Mesenchymal stem cell (in vitro differentiated cells and primary cell): ENCODE measurements at regions not wholly inside any gene's neighbourhood (a gene's known extent, or its start where the extent isn't known, plus 50 kb on each side); places are given as distances from the start of the nearest gene placed in this dataset.

ENCODE experiments used
- DNase-seq: peaks from one replicate; pipeline ENCODE4 v3.0.0-alpha.2; 2013
- H2AFZ ChIP-seq: one replicate; pipeline ENCODE4 v1.6.1; 2013; ENCODE audit warnings: low read depth, mild to moderate bottlenecking, control low read depth, inconsistent platforms, low read length, moderate library complexity
- H2AK5ac ChIP-seq: 2 replicates; pipeline ENCODE4 v1.6.1; 2013; ENCODE audit warnings: low read length, moderate library complexity, mild to moderate bottlenecking, inconsistent platforms; ENCODE audit not compliant: severe bottlenecking
- H2BK120ac ChIP-seq: one replicate; pipeline ENCODE4 v1.6.1; 2013; ENCODE audit warnings: low read depth, mild to moderate bottlenecking, inconsistent platforms, low read length, moderate library complexity
- H2BK12ac ChIP-seq, 2 experiments: one replicate each; pipeline ENCODE4 v1.6.1; 2013; ENCODE audit warnings: inconsistent platforms in 2 of 2, low read length in 2 of 2, mild to moderate bottlenecking in 2 of 2, moderate library complexity in 2 of 2, control low read depth in 1 of 2
- H2BK15ac ChIP-seq: one replicate; pipeline ENCODE4 v1.6.1; 2013; ENCODE audit warnings: mild to moderate bottlenecking, low read depth, inconsistent platforms; ENCODE audit not compliant: poor library complexity, severe bottlenecking
- H2BK5ac ChIP-seq: 2 replicates; pipeline ENCODE4 v1.6.1; 2013; ENCODE audit warnings: low read depth, mild to moderate bottlenecking, low read length, control low read depth, inconsistent platforms; ENCODE audit not compliant: poor library complexity, severe bottlenecking
- H3K14ac ChIP-seq, 2 experiments: one replicate each; pipeline ENCODE4 v1.6.1; 2013; ENCODE audit warnings: inconsistent platforms in 2 of 2, low read length in 2 of 2, control low read depth in 1 of 2, mild to moderate bottlenecking in 1 of 2, moderate library complexity in 1 of 2
- H3K18ac ChIP-seq, 2 experiments: one replicate each; pipeline ENCODE4 v1.6.1; 2013; ENCODE audit warnings: inconsistent platforms in 2 of 2, low read length in 2 of 2, control low read depth in 1 of 2, low read depth in 1 of 2, mild to moderate bottlenecking in 1 of 2
- H3K23ac ChIP-seq, 2 experiments: one replicate each; pipeline ENCODE4 v1.6.1; 2013; ENCODE audit warnings: inconsistent platforms in 2 of 2, low read length in 2 of 2, mild to moderate bottlenecking in 2 of 2, moderate library complexity in 2 of 2, control low read depth in 1 of 2
- H3K27ac ChIP-seq: 2 replicates; pipeline ENCODE4 v1.5.1; 2013; ENCODE audit warnings: mild to moderate bottlenecking, moderate library complexity, low read length, control low read depth, inconsistent platforms; ENCODE audit not compliant: poor library complexity, severe bottlenecking
- H3K27me3 ChIP-seq, 2 experiments: 2 replicates each; pipeline versions ENCODE4 v1.6.1 to v1.7.0; 2013; ENCODE audit warnings: low read length in 2 of 2, mild to moderate bottlenecking in 2 of 2, moderate library complexity in 2 of 2, control low read depth in 1 of 2, inconsistent platforms in 1 of 2; ENCODE audit not compliant: control insufficient read depth in 1 of 2, insufficient read depth in 1 of 2
- H3K36me3 ChIP-seq, 2 experiments: 2 replicates each; pipeline versions ENCODE4 v1.6.1 to v1.7.0; 2013; ENCODE audit warnings: low read length in 2 of 2, control low read depth in 1 of 2, inconsistent platforms in 1 of 2, low read depth in 1 of 2, mild to moderate bottlenecking in 1 of 2; ENCODE audit not compliant: insufficient read depth in 2 of 2, control insufficient read depth in 1 of 2
- H3K4ac ChIP-seq, 2 experiments: one replicate each; pipeline ENCODE4 v1.6.1; 2013; ENCODE audit warnings: inconsistent platforms in 2 of 2, low read length in 2 of 2, mild to moderate bottlenecking in 2 of 2, moderate library complexity in 2 of 2, control low read depth in 1 of 2, low read depth in 1 of 2
- H3K4me1 ChIP-seq: 2 replicates; pipeline ENCODE4 v1.6.1; 2013; ENCODE audit warnings: low read depth, low read length, control low read depth; ENCODE audit not compliant: control insufficient read depth, insufficient read depth
- H3K4me2 ChIP-seq: 2 replicates; pipeline ENCODE4 v1.6.1; 2013; ENCODE audit warnings: low read length, mild to moderate bottlenecking, inconsistent platforms; ENCODE audit not compliant: poor library complexity, severe bottlenecking
- H3K4me3 ChIP-seq, 2 experiments: 2 replicates each; pipeline versions ENCODE4 v1.5.1 to v1.7.0; 2013; ENCODE audit warnings: low read length in 2 of 2, mild to moderate bottlenecking in 2 of 2, control low read depth in 1 of 2, low read depth in 1 of 2; ENCODE audit not compliant: insufficient read depth in 1 of 2
- H3K79me1 ChIP-seq: replicated peaks from 2 replicates; pipeline ENCODE4 v1.6.1; 2013; ENCODE audit warnings: mild to moderate bottlenecking, control low read depth, low read length, inconsistent platforms; ENCODE audit not compliant: poor library complexity, severe bottlenecking
- H3K9ac ChIP-seq: 2 replicates; pipeline ENCODE4 v1.7.0; 2013; ENCODE audit warnings: mild to moderate bottlenecking, low read length, moderate library complexity
- H3K9me3 ChIP-seq: 2 replicates; pipeline ENCODE4 v1.7.0; 2013; ENCODE audit warnings: mild to moderate bottlenecking, low read length; ENCODE audit not compliant: control insufficient read depth
- H4K8ac ChIP-seq: one replicate; pipeline ENCODE4 v1.6.1; 2013; ENCODE audit warnings: inconsistent platforms, mild to moderate bottlenecking, low read length, moderate library complexity
- H4K91ac ChIP-seq: one replicate; pipeline ENCODE4 v1.6.1; 2013; ENCODE audit warnings: mild to moderate bottlenecking, low read length, inconsistent platforms
- WGBS: methylation state at CpG from one replicate; pipeline ENCODE4 v1.1.7; 2013; ENCODE audit warnings: mixed read lengths; 5-methylcytosine and 5-hydroxymethylcytosine counted together

DNA sequence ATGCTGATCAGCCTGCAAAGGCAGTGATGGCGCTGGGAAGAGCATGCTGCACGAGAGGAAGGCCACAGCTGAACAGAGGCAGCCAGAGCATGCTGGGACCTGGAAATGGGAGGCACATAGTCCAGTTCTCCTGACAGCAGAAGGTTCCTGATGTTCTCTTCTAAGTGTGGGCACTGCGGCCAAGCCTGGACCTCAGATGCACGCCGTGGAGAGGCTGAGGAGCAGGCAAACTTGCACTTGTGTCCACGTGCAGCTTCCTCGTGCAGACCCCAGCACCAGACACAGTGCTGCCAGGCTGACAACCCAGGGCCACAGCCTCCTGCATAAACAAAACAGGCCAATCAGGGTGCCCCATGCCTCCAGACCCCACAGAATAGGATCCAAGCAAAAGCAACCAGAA lies 93.5 kb upstream of the LANCL2 start:
- Histone ChIP-seq H3K4me3 (no peak overlapping the region), H3K9ac (no peak overlapping the region), H3K36me3 (no peaks in the 10 kb centered on the region), H2BK12ac (no peak overlapping the region), H3K27me3 (peaks cover 45 to 55% of the 10 kb centered on the region in 2 experiments), H3K79me1 (no peaks in the 10 kb centered on the region), H2BK15ac (no peak overlapping the region), H2BK120ac (no peak overlapping the region), H3K4me2 (no peak overlapping the region), H3K9me3 (no peaks in the 10 kb centered on the region), H3K4me1 (no peaks in the 10 kb centered on the region), H3K18ac (no peak overlapping the region), H3K14ac (no peak overlapping the region), H2AFZ (no peak overlapping the region), H3K23ac (no peak overlapping the region), H4K91ac (no peak overlapping the region), H3K4ac (no peak overlapping the region), H2AK5ac (no peak overlapping the region), H2BK5ac (no peak overlapping the region), H3K27ac (no peak overlapping the region), H4K8ac (no peak overlapping the region)
- DNase-seq, result no peak
- 88% methylated on average over 7 of the region's 7 CpGs for whole genome bisulfite sequencing

GRCh38 chr7:55272328-55272727 lies 92.8 kb upstream of the LANCL2 start:
- no peak for DNase-seq
- Histone ChIP-seq H2AFZ (no peak overlapping the region), H3K36me3 (no peaks in the 10 kb centered on the region), H4K8ac (no peak overlapping the region), H3K4me1 (no peaks in the 10 kb centered on the region), H3K4ac (no peak overlapping the region), H3K4me2 (no peak overlapping the region), H3K9me3 (no peaks in the 10 kb centered on the region), H2BK12ac (no peak overlapping the region), H3K79me1 (no peaks in the 10 kb centered on the region), H2AK5ac (no peak overlapping the region), H2BK120ac (no peak overlapping the region), H4K91ac (no peak overlapping the region), H2BK5ac (no peak overlapping the region), H3K27ac (no peak overlapping the region), H3K23ac (no peak overlapping the region), H3K4me3 (no peak overlapping the region), H2BK15ac (no peak overlapping the region), H3K9ac (no peak overlapping the region), H3K14ac (no peak overlapping the region), H3K27me3 (peaks cover 45 to 60% of the 10 kb centered on the region in 2 experiments), H3K18ac (no peak overlapping the region)
- WGBS, result 61% methylated on average over 4 of the region's 4 CpGs

DNA sequence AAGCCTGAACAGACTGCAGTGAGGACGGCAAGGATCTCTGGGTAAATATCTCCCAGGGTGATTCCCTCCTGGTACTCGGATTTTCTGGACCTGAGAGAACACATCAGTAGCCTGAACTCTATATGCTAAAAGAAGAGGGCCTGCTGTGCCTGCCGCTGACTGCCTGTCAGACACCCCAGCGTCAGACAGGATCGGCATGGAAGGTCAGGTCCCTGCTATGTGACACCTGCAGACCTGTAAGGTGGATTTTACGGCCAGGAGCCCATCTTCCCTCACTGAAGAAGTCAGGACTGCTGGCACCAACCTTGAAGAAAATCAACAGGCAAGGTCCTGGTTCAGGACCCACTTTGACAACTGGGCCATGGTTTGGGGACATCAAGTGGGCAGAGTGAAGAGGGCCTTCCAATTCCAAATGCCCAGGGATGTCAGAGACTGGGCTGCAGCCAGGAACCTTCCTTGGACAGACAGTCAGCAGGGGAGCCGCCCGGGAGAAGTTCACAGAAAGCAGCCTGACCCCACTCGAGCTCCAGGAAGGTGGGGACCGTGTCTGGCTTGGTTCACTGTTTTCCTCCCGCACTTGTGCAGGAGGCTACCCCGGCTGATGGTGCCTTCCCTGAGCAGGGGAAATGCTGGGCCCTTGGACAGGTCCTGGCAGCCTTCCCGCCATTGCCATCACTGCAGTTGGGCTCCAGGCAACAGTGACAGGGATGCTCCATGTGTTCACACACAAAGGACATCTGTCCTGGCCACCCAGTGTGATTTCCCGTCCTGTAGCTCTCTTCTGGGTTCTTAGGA lies 91.8 kb upstream of the LANCL2 start:
- no peak overlapping the region for H3K23ac ChIP-seq
- no peak overlapping the region for H2AK5ac ChIP-seq
- WGBS, result 84% methylated on average over 14 of the region's 14 CpGs
- H3K9ac ChIP-seq, result no peak overlapping the region
- no peaks in the 10 kb centered on the region for H3K79me1 ChIP-seq
- no peak overlapping the region for H3K4me2 ChIP-seq
- H3K27ac ChIP-seq, result no peak overlapping the region
- H2BK15ac ChIP-seq, result no peak overlapping the region
- no peak overlapping the region for H3K14ac ChIP-seq
- no peak overlapping the region for H2AFZ ChIP-seq
- H4K91ac ChIP-seq, result no peak overlapping the region
- H2BK12ac ChIP-seq, result no peak overlapping the region
- H3K18ac ChIP-seq, result no peak overlapping the region
- H2BK120ac ChIP-seq, result no peak overlapping the region
- H3K4me1 ChIP-seq, result no peaks in the 10 kb centered on the region
- no peaks in the 10 kb centered on the region for H3K9me3 ChIP-seq
- DNase-seq, result no peak
- H3K27me3 ChIP-seq, result peaks cover 54 to 68% of the 10 kb centered on the region in 2 experiments
- H3K4me3 ChIP-seq, result no peak overlapping the region
- H2BK5ac ChIP-seq, result no peak overlapping the region
- H3K4ac ChIP-seq, result no peak overlapping the region
- no peaks in the 10 kb centered on the region for H3K36me3 ChIP-seq
- H4K8ac ChIP-seq, result no peak overlapping the region

GRCh38 chr7:55274156-55274555 lies 91.0 kb upstream of the LANCL2 start:
- WGBS, result 81% methylated on average over 6 of the region's 6 CpGs
- Histone ChIP-seq H3K18ac (no peak overlapping the region), H3K4me2 (no peak overlapping the region), H3K4me1 (no peaks in the 10 kb centered on the region), H3K27me3 (peaks cover 57 to 68% of the 10 kb centered on the region in 2 experiments), H2AFZ (no peak overlapping the region), H4K91ac (no peak overlapping the region), H2BK120ac (no peak overlapping the region), H2BK5ac (no peak overlapping the region), H4K8ac (no peak overlapping the region), H3K4ac (no peak overlapping the region), H3K23ac (no peak overlapping the region), H3K36me3 (no peaks in the 10 kb centered on the region), H2AK5ac (no peak overlapping the region), H3K27ac (no peak overlapping the region), H3K79me1 (no peaks in the 10 kb centered on the region), H3K9ac (no peak overlapping the region), H2BK12ac (no peak overlapping the region), H3K14ac (no peak overlapping the region), H3K4me3 (no peak overlapping the region), H3K9me3 (no peaks in the 10 kb centered on the region), H2BK15ac (no peak overlapping the region)
- no peak for DNase-seq
